ENCODE measurements at regions not wholly inside any gene's neighbourhood (a gene's known extent, or its start where the extent isn't known, plus 50 kb on each side); places are given as distances from the start of the nearest gene placed in this dataset.

- H2AFZ ChIP-seq (ENCODE audit: low read depth): peak overlapping the region; percentile 45; the same call in 1 of the 2 replicates
- peak overlapping the region; percentile 35; the same call in 1 of the 2 replicates for H3K9ac ChIP-seq
- TF ChIP-seq CTCF (conservative IDR thresholded peaks at IDR 0.05; ENCODE audit: low read depth, low read length): no peak
- no peaks in the 10 kb centered on the region for H4K20me1 ChIP-seq (ENCODE audit: insufficient read depth)
- H3K4me2 ChIP-seq: peak overlapping the region; percentile 65
- peak overlapping the region; percentile 83 for H3K27ac ChIP-seq
- H3K4me3 ChIP-seq (IDR thresholded peaks at IDR 0.05; ENCODE audit: insufficient read depth, low read depth, low read length): no peak overlapping the region
- no peaks in the 10 kb centered on the region for H3K79me2 ChIP-seq (ENCODE audit: insufficient read depth, low read depth)
- H3K36me3 ChIP-seq (ENCODE audit: insufficient read depth): no peaks in the 10 kb centered on the region
- H3K27me3 ChIP-seq (ENCODE audit: insufficient read depth, low read depth): no peaks in the 10 kb centered on the region
- peaks cover 32% of the 10 kb centered on the region for H3K4me1 ChIP-seq (ENCODE audit: low read depth, poor library complexity, severe bottlenecking)
Observed at GRCh38 chr3:99505646-99506269, 132.6 kb upstream of the COL8A1 start.

- Histone ChIP-seq H3K27ac (peak overlapping the region; percentile 83), H2AFZ (ENCODE audit: low read depth) (peak overlapping the region; percentile 45; the same call in 1 of the 2 replicates), H3K9ac (0 out of 2 replicates have a peak overlapping the region, but pooled peaks have one; percentile 35), H3K27me3 (ENCODE audit: insufficient read depth, low read depth) (no peaks in the 10 kb centered on the region), H3K79me2 (ENCODE audit: insufficient read depth, low read depth) (no peaks in the 10 kb centered on the region), H3K4me1 (ENCODE audit: low read depth, poor library complexity, severe bottlenecking) (peaks cover 32% of the 10 kb centered on the region), H3K4me3 (IDR thresholded peaks at IDR 0.05; ENCODE audit: insufficient read depth, low read depth, low read length) (no peak overlapping the region), H3K4me2 (peak overlapping the region; percentile 65), H4K20me1 (ENCODE audit: insufficient read depth) (no peaks in the 10 kb centered on the region), H3K36me3 (ENCODE audit: insufficient read depth) (no peaks in the 10 kb centered on the region)
- no peak for TF ChIP-seq CTCF (conservative IDR thresholded peaks at IDR 0.05; ENCODE audit: low read depth, low read length)
Observed at GRCh38 chr3:99505200-99505599, 133.2 kb upstream of the COL8A1 start.

DNA sequence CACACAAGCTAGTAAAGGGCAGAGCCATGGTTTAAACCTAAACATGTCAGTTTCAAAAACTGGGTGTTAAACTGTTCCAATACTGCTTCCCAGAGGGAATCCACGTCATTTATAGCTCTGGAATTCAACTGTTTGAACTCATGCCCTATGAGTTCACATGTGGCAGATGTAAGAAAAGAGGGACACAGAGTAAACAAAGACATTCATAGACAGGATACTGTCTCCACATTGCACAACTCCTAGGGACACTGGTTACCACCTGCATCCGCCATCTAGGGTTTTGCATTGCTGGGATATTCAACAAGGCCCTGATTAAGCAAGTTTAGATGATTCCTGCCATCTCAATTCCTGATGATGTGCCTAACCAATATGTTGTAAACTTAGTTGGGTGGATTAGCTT is 134.1 kb upstream of the COL8A1 start:
- Histone ChIP-seq H3K27me3 (ENCODE audit: insufficient read depth, low read depth) (no peaks in the 10 kb centered on the region), H3K9ac (no peak overlapping the region), H3K36me3 (ENCODE audit: insufficient read depth) (no peaks in the 10 kb centered on the region), H3K27ac (no peak overlapping the region), H3K4me2 (no peak overlapping the region), H3K4me3 (IDR thresholded peaks at IDR 0.05; ENCODE audit: insufficient read depth, low read depth, low read length) (no peak overlapping the region), H3K79me2 (ENCODE audit: insufficient read depth, low read depth) (no peaks in the 10 kb centered on the region), H4K20me1 (ENCODE audit: insufficient read depth) (no peaks in the 10 kb centered on the region), H2AFZ (ENCODE audit: low read depth) (no peak overlapping the region), H3K4me1 (ENCODE audit: low read depth, poor library complexity, severe bottlenecking) (peaks cover 38% of the 10 kb centered on the region)
- no peak for TF ChIP-seq CTCF (conservative IDR thresholded peaks at IDR 0.05; ENCODE audit: low read depth, low read length)

DNA sequence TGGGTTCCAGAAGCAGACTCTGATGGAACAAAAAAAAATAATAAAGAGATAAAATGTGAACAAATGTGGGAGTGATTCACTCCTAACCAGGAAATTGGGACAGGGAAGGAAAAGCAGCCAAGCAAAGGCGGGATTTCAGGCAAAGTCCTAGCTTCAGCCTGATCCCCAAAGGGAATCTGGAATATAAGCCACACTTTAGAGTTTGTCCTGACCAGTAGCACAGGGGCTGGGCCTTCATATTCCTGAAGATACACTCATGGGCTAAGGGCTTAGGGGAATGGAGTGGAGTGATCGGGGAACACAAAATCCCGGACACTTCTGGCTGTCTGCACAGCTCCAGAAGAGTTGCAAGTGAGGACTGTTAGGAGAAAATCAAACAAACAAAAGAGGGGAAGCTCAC is 135.0 kb upstream of the COL8A1 start:
- Histone ChIP-seq H3K4me2 (no peak overlapping the region), H3K4me1 (ENCODE audit: low read depth, poor library complexity, severe bottlenecking) (peaks cover 43% of the 10 kb centered on the region), H3K9ac (no peak overlapping the region), H3K36me3 (ENCODE audit: insufficient read depth) (no peaks in the 10 kb centered on the region), H3K79me2 (ENCODE audit: insufficient read depth, low read depth) (no peaks in the 10 kb centered on the region), H3K4me3 (IDR thresholded peaks at IDR 0.05; ENCODE audit: insufficient read depth, low read depth, low read length) (no peak overlapping the region), H3K27ac (no peak overlapping the region), H4K20me1 (ENCODE audit: insufficient read depth) (no peaks in the 10 kb centered on the region), H2AFZ (ENCODE audit: low read depth) (no peak overlapping the region), H3K27me3 (ENCODE audit: insufficient read depth, low read depth) (no peaks in the 10 kb centered on the region)
- no peak for TF ChIP-seq CTCF (conservative IDR thresholded peaks at IDR 0.05; ENCODE audit: low read depth, low read length)
